Erythroblast (primary cell): ENCODE measurements at regions not wholly inside any gene's neighbourhood (a gene's known extent, or its start where the extent isn't known, plus 50 kb on each side); places are given as distances from the start of the nearest gene placed in this dataset.

Experiments
- DNase-seq, 2 experiments: peaks; one replicate each; lab custom pipeline; 2025; lab: John Stamatoyannopoulos, UW
- GATA1 ChIP-seq: IDR thresholded peaks from 2 replicates; pipeline ENCODE4 v1.6.1; 2011; ENCODE audit warnings: low read depth, mild to moderate bottlenecking, control low read depth, low read length, moderate library complexity
- POLR2A ChIP-seq: IDR thresholded peaks from 2 replicates; pipeline ENCODE4 v1.6.1; 2011; ENCODE audit warnings: mild to moderate bottlenecking, low read length

DNA sequence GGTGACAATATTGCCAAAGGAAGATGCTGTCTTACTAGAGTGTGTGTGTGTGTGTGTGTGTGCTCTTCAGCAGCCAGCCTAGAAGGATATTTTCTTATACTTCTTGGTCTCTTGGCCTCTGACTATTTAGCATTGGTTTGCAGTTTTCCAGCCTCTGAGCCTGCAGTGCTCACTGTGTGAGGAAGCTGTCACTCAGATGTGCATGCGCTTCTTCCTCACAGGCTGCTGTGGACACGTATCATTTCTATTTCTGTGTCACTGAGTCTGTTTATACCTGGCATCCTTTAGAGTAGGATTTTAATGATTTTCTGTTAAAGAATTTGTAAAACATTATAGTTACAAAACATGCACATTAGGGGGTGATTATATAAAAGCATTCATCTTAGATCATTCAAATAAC, 83.3 kb downstream of the ALDH8A1 start:
- TF ChIP-seq POLR2A (no peak), GATA1 (no peak)
- DNase-seq, result no peak

DNA sequence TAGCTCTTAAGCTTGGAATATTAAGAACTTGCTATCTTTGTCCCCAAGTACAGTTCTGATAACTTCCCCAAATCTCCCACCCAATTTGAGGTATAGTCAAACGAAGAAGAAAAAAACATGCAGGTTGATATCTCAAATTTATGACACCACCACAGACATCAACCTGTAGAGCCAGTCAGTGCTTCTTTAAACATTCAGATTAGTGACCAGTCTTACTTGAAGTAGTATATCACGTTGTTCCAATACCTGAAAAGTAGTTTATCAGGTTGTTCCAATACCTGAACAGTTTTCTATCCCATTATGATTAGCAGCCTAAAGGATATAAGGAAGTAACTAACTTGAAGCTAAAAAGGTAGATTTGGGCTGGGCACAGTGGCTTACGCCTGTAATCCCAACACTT, 85.3 kb downstream of the ALDH8A1 start:
- no peak for DNase-seq
- no peak for TF ChIP-seq POLR2A
- TF ChIP-seq GATA1, result no peak

GRCh38 chr6:134863763-134864510, 86.0 kb downstream of the ALDH8A1 start:
- no peak for DNase-seq
- TF ChIP-seq POLR2A (no peak), GATA1 (no peak)

GRCh38 chr6:134854366-134854765, 95.5 kb downstream of the ALDH8A1 start:
- TF ChIP-seq GATA1, result no peak
- TF ChIP-seq POLR2A, result no peak
- DNase-seq, result no peak

GRCh38 chr6:134853111-134854055, 96.5 kb downstream of the ALDH8A1 start:
- TF ChIP-seq POLR2A, result no peak
- TF ChIP-seq GATA1, result no peak
- DNase-seq, result no peak

DNA sequence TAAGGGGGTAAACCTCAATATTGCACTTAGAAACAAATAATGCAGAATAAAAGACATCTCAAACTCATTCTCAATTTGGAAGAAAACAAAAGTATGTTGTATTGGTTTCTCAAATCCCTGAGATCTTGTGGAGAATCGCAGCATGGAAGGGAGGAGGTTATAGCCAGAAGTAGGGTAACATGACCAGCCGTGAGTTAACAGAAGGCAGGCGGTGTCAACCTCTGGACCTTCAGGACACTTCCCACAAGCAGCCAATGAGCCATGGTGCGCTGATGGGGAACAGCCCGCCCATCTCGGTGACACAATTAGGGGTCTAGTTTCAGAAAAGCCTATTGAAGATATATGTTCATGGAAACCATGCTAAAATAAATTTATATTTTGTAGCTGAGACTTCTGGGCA, 98.4 kb downstream of the ALDH8A1 start:
- DNase-seq, result no peak
- TF ChIP-seq GATA1 (no peak), POLR2A (no peak)

DNA sequence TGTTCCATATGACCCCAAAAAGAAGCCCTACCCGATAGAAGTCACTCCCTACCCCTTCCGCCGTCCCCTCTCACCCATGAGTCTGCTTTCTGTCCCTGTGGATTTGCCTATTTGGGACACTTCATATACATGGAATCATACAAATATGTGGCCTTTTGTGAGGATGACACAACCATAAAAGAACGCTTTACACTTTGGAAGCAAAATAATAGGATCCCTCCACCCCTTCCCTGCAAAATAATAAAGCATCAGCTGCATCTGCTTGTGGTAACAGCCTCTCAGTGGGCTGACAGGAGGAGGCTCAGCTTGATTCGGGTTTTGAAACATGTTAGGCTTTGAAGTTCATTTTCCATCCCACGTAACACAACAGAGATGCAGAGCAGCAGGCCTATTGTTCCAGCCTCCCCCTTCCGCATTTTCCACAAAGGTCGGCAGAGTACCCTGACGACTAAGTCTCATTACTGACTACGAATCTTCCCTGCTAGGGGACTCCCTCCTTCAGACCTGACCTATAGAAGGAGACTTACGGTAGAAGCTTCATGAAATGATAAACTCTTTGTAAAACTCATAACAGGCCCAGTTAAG, 99.1 kb downstream of the ALDH8A1 start:
- TF ChIP-seq GATA1, result no peak
- TF ChIP-seq POLR2A, result no peak

DNA sequence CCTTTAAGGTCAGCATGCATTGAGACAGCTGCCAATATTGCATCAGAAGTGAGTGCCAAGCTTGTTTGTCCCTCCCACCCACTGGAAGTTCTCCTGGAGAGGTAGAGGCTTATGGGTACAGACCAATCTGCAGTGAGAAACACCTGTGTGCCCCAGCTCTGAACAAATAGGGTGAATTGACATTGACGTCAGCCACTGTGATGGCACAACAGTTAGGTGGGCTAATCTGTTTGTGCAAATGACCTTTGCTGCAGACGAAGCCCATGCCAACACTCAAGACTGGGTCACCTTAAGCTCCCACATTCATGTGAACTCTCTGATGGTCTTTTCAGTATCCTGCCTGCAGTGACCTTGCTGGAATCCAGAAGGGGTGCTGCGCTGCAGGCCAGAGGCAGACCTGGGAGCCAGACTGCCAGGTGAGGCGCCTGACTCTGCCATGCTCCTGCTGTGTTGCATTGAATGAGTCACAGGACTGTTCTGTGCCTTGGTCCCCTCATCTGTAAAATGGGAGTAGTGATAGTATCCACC, 99.9 kb downstream of the ALDH8A1 start:
- TF ChIP-seq GATA1 (no peak), POLR2A (no peak)
- no peak for DNase-seq

More for the DNA sequence above, 99.1 kb downstream of the ALDH8A1 start:
- no peak for DNase-seq

DNA sequence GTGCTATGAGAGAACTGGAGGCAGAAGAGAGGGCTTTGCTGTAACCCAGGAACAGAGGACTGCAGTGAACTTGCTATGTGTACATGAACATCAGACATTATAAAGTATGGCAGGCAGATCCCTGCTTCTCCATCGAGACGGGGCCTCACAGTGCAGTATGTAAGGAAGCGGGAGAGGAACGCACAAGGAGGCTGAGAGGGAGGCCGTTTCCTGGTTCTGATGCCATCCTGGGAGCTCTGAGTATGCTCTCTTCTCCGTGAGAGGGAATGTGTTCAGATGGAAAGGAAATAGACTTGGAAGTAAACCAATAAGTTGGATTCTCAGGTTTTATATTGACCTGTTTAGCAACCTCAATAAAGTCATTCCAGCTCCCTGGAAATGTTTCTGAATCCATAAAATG, 101.8 kb downstream of the ALDH8A1 start:
- no peak for TF ChIP-seq GATA1
- TF ChIP-seq POLR2A, result no peak
- no peak for DNase-seq

- no peak for DNase-seq
- no peak for TF ChIP-seq GATA1
- no peak for TF ChIP-seq POLR2A
Observed at GRCh38 chr6:134846865-134847264, 103.0 kb downstream of the ALDH8A1 start.

DNA sequence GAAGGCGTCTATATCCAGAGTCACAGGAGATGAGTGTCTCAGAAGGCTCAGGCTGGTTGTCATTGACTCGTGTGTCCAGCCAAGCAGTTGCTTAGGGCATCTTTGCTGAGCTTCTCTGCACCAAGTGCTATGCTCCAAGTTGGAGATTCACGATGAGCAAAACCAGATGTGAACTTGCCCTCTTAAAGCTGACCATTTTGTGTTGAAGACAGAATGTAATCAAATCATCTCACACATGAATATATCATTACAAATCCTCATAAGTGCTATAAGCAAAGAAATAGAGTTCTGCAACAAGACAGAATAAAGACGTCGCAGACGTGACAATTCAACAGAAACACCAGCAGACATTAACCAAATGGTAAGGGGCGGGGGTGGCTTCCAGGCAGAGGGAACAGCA, 103.9 kb downstream of the ALDH8A1 start:
- TF ChIP-seq POLR2A (no peak), GATA1 (no peak)
- no peak for DNase-seq

DNA sequence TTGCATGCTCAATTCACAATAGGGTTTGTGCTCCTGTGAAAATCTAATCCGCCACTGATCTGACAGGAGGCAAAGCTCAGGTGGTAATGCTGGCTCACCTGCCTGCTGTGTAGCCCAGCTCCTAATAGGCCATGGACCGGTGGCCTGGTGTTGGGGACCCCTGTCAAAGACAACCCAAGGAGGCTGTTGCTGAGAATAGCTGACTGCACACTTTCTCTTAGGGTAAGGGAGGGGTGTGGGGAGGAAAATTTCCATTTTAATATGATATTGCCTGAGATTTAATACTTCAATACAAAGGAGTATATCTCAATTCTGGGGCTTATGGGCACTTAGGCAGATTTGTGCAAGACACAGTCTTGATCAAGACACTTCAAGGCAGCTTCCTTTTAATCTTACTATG, 105.8 kb downstream of the ALDH8A1 start:
- no peak for DNase-seq
- no peak for TF ChIP-seq POLR2A
- no peak for TF ChIP-seq GATA1

DNA sequence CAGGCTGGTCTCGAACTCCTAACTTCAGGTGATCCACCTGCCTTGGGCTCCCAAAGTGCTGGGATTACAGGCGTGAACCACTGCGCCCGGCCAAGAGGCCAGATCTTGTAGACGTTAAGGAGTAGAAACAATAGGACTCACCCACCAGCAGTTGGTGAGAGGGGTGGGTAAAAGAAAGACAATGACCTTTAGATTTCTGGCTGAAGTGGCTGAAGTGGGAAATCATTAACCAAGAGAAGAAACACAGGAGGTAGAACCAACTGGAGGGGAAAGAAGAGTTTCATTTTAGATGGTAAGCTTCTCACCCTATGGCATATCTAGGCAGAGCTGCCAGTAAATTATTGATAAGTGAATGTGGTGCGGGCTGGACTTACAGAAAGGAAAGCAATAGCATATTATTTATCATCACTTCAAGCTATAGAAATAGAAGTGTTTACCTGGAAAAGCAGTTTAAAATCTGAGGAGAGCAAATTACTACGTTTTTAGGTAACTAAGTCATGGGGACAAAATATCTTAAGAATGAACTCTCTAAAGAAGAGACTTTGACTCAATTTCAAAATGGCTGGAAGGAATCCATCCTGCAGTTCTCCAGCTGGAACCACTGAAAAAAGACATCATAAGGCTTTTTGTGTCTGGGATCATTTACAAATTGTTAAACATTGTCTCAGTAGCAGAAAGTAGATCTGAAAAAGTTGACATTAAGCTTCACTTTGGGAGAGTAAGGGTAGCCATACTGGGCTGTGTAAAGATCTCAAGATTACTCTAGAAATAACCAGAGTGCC, 109.6 kb downstream of the ALDH8A1 start:
- TF ChIP-seq POLR2A (no peak), GATA1 (no peak)
- no peak for DNase-seq
